Inferior parietal cortex (tissue), 1 donor: ENCODE measurements at regions not wholly inside any gene's neighbourhood (a gene's known extent, or its start where the extent isn't known, plus 50 kb on each side); places are given as distances from the start of the nearest gene placed in this dataset.
"Not testable (repeated sequence)": the region's sequence is repeated elsewhere in the genome, so short reads cannot be mapped to it uniquely, and the experiment has no call there.

Experiments used
- DNase-seq: peaks from one replicate; pipeline ENCODE4 v3.0.0-alpha.2; 2016; ENCODE audit errors: extremely low spot score

DNA sequence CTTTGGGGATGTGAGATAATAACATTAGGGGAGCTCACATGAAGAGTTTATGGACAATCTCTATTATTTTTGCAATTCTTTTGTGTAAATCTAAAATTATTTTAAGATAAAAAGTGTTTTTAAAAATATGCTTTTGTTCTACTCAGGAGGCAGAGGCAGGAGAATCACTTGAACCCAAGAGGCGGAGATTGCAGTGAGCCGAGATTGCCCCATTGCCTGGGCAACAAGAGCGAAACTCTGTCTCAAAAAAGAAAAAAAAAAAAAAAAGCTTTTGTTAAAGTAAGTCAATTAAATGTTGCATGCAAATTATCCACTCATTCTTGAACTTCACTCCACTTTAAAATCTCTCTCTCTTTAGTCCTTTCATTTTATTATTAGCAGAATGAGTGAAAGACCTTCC, 193.3 kb upstream of the IRS2 start:
- DNase-seq, result not testable (repeated sequence)

GRCh38 chr13:109979228-109979627, 192.8 kb upstream of the IRS2 start:
- DNase-seq, result no peak

- DNase-seq, result no peak
These were observed 191.0 kb upstream of the IRS2 start for GRCh38 chr13:109977212-109977968.

DNA sequence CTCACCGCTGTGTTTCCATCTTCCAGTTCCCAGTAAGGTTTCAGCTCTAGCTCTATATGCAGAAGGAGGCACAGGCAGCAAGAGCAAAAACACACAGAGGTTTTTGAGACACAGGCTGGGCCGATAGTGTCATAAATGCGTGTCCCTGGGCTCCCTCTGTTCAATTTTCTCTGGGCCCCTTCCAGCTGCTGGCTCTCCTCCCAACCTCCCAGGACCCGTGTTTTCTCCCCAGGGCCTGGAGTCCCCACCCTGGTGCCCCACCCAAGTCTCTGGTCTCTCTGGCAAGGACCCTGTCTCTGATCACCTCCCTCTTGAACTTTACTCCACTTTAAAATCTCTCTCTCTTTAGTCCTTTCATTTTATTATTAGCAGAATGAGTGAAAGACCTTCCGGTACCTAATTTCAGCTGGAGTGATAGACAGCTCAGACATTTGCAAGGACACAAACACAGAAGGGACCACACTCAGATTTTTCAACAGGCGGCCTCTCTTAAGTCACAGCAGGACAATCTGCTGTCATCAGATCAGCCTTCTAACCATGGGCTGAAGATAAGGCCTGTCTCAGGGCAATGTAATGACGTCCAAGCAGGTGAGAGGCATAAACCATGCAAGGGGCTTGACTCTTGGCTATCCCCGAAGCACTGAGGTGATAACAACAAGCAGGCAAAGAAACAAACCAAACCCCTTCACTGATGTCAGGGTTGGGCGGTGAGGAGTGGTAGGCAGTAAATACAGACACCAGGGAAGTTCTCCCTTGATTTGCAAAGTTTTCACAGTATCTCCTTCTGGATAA, 190.0 kb upstream of the IRS2 start:
- DNase-seq, result no peak

DNA sequence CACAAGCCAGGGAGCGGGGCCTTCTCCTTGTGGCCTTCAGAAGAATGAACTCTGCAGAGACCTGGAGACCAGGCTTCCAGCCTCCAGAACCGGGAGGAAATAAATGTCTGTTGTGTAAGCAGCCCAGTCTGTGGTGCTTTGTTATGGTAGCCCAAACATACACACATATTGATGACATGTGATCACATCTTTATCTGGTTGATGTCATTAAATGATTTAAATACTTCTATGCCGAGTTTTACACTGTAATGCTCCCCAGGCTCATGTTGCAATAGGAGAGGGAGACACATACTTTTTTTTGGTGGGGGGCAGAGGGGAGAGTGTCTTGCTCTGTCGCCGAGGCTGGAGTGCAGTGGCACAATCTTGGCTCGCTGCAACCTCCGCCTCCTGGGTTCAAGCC, 188.0 kb upstream of the IRS2 start:
- no peak for DNase-seq

DNA sequence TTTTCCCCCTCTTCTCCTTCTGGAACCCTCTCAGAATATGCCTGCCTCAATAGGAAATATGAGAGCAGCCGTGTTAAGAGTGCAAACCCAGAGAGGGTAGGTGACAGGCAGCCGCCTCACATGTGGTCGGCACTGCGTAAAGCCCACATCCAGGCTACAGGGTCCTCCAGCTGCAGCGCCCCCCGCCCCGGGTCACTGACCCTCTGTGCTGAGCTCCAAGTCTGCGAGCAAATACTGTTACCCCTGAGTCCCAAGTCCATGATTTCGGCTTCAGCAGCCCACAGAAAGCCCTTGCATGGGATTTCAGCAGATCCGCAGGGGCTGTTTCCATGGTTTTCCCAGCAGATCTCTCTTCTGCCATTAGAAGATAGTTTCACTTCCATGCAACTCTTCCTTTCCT, 186.9 kb upstream of the IRS2 start:
- no peak for DNase-seq

GRCh38 chr13:109971456-109972090, 185.2 kb upstream of the IRS2 start:
- DNase-seq, result no peak

GRCh38 chr13:109971006-109971405, 184.6 kb upstream of the IRS2 start:
- DNase-seq, result no peak

DNA sequence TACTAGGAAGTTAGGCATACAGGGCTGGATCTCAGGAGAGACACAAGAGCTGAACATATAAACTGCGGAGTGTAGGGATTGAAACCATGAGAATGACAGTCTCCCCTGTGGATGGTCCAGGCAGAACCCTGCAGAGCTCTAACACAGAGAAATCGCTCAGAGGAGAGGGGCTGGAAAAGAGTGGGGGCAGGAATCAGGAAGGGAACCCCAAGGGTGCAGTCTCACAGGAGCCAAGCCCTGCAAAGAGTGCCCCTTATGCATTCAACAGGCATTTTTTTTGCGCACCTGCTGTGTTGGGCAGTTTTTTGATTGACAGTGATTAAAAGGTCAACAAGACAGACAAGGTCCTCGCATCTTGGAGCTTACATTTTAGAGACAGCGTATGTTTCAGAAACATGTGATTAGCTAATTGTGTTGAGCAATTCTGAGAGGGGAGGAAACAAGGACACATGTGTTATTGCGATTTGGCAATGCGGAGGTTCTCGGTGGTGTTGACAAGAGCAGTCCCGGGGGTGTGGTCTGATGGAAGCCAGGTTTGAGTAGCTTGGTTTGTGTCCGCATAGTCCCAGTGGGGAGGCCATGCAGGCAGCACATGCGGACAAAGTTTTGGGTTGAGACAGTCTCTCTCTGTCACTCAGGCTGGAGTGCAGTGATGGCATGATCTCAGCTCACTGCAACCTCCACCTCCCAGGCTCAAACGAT, 182.6 kb upstream of the IRS2 start:
- DNase-seq, result no peak

- no peak for DNase-seq
These were observed 177.7 kb upstream of the IRS2 start for GRCh38 chr13:109963960-109964563.

- DNase-seq, result no peak
These were observed 177.0 kb upstream of the IRS2 start for GRCh38 chr13:109963384-109963783.

DNA sequence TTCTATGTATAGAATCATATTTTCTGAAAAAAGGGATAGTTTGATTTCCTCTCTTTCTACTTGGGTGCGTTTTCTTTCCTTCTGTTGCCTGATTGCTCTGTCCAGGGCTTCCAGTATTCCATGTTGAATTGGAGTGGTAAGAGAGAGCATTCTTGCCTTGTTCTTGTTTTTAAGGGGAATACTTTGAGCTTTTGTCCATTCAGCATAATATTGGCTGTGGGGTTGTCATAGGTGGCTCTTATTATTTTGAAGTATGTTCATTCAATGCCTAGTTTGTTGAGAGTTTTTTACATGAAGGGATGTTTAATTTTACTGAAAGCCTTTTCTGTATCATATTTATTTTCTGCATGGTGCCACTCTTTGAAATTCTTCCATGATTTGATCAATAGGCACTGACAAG, 173.5 kb upstream of the IRS2 start:
- DNase-seq, result no peak

GRCh38 chr13:109957875-109958274, 171.5 kb upstream of the IRS2 start:
- DNase-seq, result no peak

- no peak for DNase-seq
These were observed 169.2 kb upstream of the IRS2 start for GRCh38 chr13:109955598-109955997.

- DNase-seq, result no peak
These were observed 168.1 kb upstream of the IRS2 start for GRCh38 chr13:109954441-109954840.

- DNase-seq, result no peak
These were observed 165.1 kb upstream of the IRS2 start for GRCh38 chr13:109951491-109951890.

GRCh38 chr13:109949397-109949796, 163.0 kb upstream of the IRS2 start:
- no peak for DNase-seq

- no peak for DNase-seq
These were observed 160.6 kb upstream of the IRS2 start for GRCh38 chr13:109947006-109947405.

DNA sequence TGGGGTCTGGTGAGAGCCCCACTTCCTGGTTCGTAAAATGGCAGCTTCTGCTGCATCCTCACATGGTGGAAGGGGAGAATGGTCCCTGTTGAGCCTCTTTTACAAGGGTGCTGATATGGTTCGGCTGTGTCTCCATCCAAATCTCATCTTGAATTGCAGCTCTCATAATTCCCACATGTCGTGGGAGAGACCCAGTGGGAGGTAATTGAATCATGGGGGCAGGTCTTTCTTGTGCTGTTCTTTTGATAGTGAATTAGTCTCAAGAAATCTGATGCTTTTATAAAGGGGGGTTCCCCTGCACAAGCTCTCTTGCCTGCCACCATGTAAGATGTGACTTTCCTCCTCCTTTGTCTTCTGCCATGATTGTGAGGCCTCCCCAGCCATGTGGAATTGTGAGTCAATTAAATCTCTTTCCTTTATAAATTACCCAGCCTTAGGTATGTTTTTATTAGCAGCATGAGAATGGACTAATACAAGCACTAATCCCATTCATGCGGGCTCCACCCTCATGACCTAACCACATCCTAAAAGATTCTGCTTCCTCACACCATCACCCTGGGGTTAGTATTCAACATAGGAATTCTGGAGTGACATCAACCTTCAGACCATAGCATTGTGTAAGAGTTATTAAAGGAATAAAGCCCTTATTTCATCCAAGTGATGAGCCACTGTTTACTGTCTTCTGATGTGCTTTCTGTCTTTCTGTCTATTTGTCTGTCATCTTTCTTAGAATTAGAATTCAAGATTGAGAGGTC, 159.0 kb upstream of the IRS2 start:
- no peak for DNase-seq

- DNase-seq, result no peak
These were observed 155.6 kb upstream of the IRS2 start for GRCh38 chr13:109941951-109942350.

DNA sequence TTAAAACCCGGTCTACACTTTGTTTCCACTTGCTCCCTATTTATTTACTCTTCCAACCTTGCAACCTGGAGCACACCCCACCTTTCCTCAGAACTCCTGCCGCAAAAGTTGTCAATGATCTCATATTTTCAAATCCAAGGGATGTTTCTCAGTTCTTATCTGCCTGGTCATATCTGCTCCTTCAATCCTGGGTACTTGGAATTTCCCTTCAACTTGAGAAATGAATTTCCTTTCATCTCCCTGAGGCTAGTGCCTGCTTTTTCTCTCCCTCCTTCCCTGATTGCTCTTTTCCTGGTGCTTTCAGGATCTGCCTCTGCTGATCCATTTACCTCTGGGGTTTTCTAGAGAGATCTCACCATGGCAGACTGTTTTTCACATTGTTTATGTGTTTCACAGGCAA, 154.8 kb upstream of the IRS2 start:
- DNase-seq, result no peak
